T-helper 2 cell treated with Interferon-gamma antibody and Interleukin-4, amounts not matched to agents 5 μg/mL and 100 μg/mL, for 36 hours (primary cell): ENCODE measurements at regions not wholly inside any gene's neighbourhood (a gene's known extent, or its start where the extent isn't known, plus 50 kb on each side); places are given as distances from the start of the nearest gene placed in this dataset.

Experiments
- DNase-seq: peaks from one replicate; pipeline ENCODE4 v3.0.0; 2021; ENCODE audit warnings: low spot score
- H3K27ac Mint-ChIP-seq: one replicate; pipeline ENCODE4 v1.8.0; 2021; ENCODE audit warnings: mild to moderate bottlenecking, mixed read lengths
- H3K27me3 Mint-ChIP-seq: one replicate; pipeline ENCODE4 v1.8.0; 2021; ENCODE audit warnings: low read depth, mixed read lengths
- H3K36me3 Mint-ChIP-seq: one replicate; pipeline ENCODE4 v1.8.0; 2021; ENCODE audit warnings: low read depth, mixed read lengths
- H3K4me1 Mint-ChIP-seq: one replicate; pipeline ENCODE4 v1.8.0; 2021; ENCODE audit warnings: low read depth, mixed read lengths
- H3K4me3 Mint-ChIP-seq: one replicate; pipeline ENCODE4 v1.8.0; 2022; ENCODE audit warnings: mild to moderate bottlenecking, moderate library complexity, mixed read lengths
- H3K9me3 Mint-ChIP-seq: one replicate; pipeline ENCODE4 v1.8.0; 2021; ENCODE audit warnings: mixed read lengths

GRCh38 chr18:37711766-37712505 is 146.3 kb upstream of the CELF4 start:
- Mint-ChIP-seq H3K4me1 (no peaks in the 10 kb centered on the region), H3K36me3 (no peaks in the 10 kb centered on the region), H3K27ac (no peak overlapping the region), H3K4me3 (no peak overlapping the region), H3K27me3 (no peaks in the 10 kb centered on the region), H3K9me3 (no peaks in the 10 kb centered on the region)
- no peak for DNase-seq

GRCh38 chr18:37710726-37711125 is 145.1 kb upstream of the CELF4 start:
- H3K27ac Mint-ChIP-seq, result no peak overlapping the region
- no peaks in the 10 kb centered on the region for H3K9me3 Mint-ChIP-seq
- no peak for DNase-seq
- H3K4me3 Mint-ChIP-seq, result no peak overlapping the region
- no peaks in the 10 kb centered on the region for H3K4me1 Mint-ChIP-seq
- no peaks in the 10 kb centered on the region for H3K27me3 Mint-ChIP-seq
- no peaks in the 10 kb centered on the region for H3K36me3 Mint-ChIP-seq

GRCh38 chr18:37709740-37710139 is 144.1 kb upstream of the CELF4 start:
- Mint-ChIP-seq H3K27ac (no peak overlapping the region), H3K27me3 (no peaks in the 10 kb centered on the region), H3K4me3 (no peak overlapping the region), H3K4me1 (no peaks in the 10 kb centered on the region), H3K36me3 (no peaks in the 10 kb centered on the region), H3K9me3 (no peaks in the 10 kb centered on the region)
- DNase-seq, result no peak

- DNase-seq, result no peak
- Mint-ChIP-seq H3K27ac (no peak overlapping the region), H3K9me3 (no peaks in the 10 kb centered on the region), H3K4me3 (no peak overlapping the region), H3K36me3 (no peaks in the 10 kb centered on the region), H3K4me1 (no peaks in the 10 kb centered on the region), H3K27me3 (no peaks in the 10 kb centered on the region)
Measured at GRCh38 chr18:37705016-37705415, 139.4 kb upstream of the CELF4 start.

- no peak for DNase-seq
- Mint-ChIP-seq H3K4me3 (no peak overlapping the region), H3K27me3 (no peaks in the 10 kb centered on the region), H3K9me3 (no peaks in the 10 kb centered on the region), H3K36me3 (no peaks in the 10 kb centered on the region), H3K4me1 (no peaks in the 10 kb centered on the region), H3K27ac (no peak overlapping the region)
Measured at GRCh38 chr18:37702841-37703240, 137.2 kb upstream of the CELF4 start.

GRCh38 chr18:37701967-37702366 is 136.4 kb upstream of the CELF4 start:
- no peak for DNase-seq
- Mint-ChIP-seq H3K36me3 (no peaks in the 10 kb centered on the region), H3K4me1 (no peaks in the 10 kb centered on the region), H3K27ac (no peak overlapping the region), H3K9me3 (no peaks in the 10 kb centered on the region), H3K27me3 (no peaks in the 10 kb centered on the region), H3K4me3 (no peak overlapping the region)

GRCh38 chr18:37698508-37699040 is 133.0 kb upstream of the CELF4 start:
- no peaks in the 10 kb centered on the region for H3K4me1 Mint-ChIP-seq
- H3K27me3 Mint-ChIP-seq, result no peaks in the 10 kb centered on the region
- no peak overlapping the region for H3K27ac Mint-ChIP-seq
- H3K36me3 Mint-ChIP-seq, result no peaks in the 10 kb centered on the region
- no peak overlapping the region for H3K4me3 Mint-ChIP-seq
- H3K9me3 Mint-ChIP-seq, result no peaks in the 10 kb centered on the region
- DNase-seq, result no peak

- no peak overlapping the region for H3K27ac Mint-ChIP-seq
Measured at GRCh38 chr18:37694516-37694915, 128.9 kb upstream of the CELF4 start.

GRCh38 chr18:37691162-37691561 is 125.6 kb upstream of the CELF4 start:
- no peak overlapping the region for H3K27ac Mint-ChIP-seq
- H3K36me3 Mint-ChIP-seq, result no peaks in the 10 kb centered on the region
- H3K27me3 Mint-ChIP-seq, result no peaks in the 10 kb centered on the region
- H3K9me3 Mint-ChIP-seq, result peaks cover 5% of the 10 kb centered on the region
- no peak overlapping the region for H3K4me3 Mint-ChIP-seq
- no peak for DNase-seq
- H3K4me1 Mint-ChIP-seq, result no peaks in the 10 kb centered on the region

More at GRCh38 chr18:37694516-37694915, 128.9 kb upstream of the CELF4 start:
- Mint-ChIP-seq H3K4me1 (no peaks in the 10 kb centered on the region), H3K36me3 (no peaks in the 10 kb centered on the region), H3K27me3 (no peaks in the 10 kb centered on the region), H3K4me3 (no peak overlapping the region), H3K9me3 (peaks cover 5% of the 10 kb centered on the region)
- no peak for DNase-seq

GRCh38 chr18:37689841-37690240 is 124.2 kb upstream of the CELF4 start:
- Mint-ChIP-seq H3K27me3 (no peaks in the 10 kb centered on the region), H3K36me3 (no peaks in the 10 kb centered on the region), H3K9me3 (peaks cover 5% of the 10 kb centered on the region), H3K27ac (no peak overlapping the region), H3K4me1 (no peaks in the 10 kb centered on the region), H3K4me3 (no peak overlapping the region)
- no peak for DNase-seq

GRCh38 chr18:37684590-37684989 is 119.0 kb upstream of the CELF4 start:
- Mint-ChIP-seq H3K27ac (no peak overlapping the region), H3K4me1 (no peaks in the 10 kb centered on the region), H3K36me3 (no peaks in the 10 kb centered on the region), H3K9me3 (peaks cover 4% of the 10 kb centered on the region), H3K27me3 (no peaks in the 10 kb centered on the region), H3K4me3 (no peak overlapping the region)
- DNase-seq, result no peak

- H3K4me3 Mint-ChIP-seq, result no peak overlapping the region
- H3K36me3 Mint-ChIP-seq, result no peaks in the 10 kb centered on the region
- no peaks in the 10 kb centered on the region for H3K27me3 Mint-ChIP-seq
- DNase-seq, result no peak
- no peak overlapping the region for H3K27ac Mint-ChIP-seq
- peaks cover 4% of the 10 kb centered on the region for H3K9me3 Mint-ChIP-seq
- no peaks in the 10 kb centered on the region for H3K4me1 Mint-ChIP-seq
Measured at GRCh38 chr18:37684183-37684582, 118.6 kb upstream of the CELF4 start.

- Mint-ChIP-seq H3K27me3 (no peaks in the 10 kb centered on the region), H3K4me1 (no peaks in the 10 kb centered on the region), H3K36me3 (no peaks in the 10 kb centered on the region), H3K4me3 (no peak overlapping the region), H3K27ac (no peak overlapping the region), H3K9me3 (peaks cover 4% of the 10 kb centered on the region)
- no peak for DNase-seq
Measured at GRCh38 chr18:37680911-37681310, 115.3 kb upstream of the CELF4 start.

GRCh38 chr18:37676276-37676675 is 110.7 kb upstream of the CELF4 start:
- DNase-seq, result no peak
- Mint-ChIP-seq H3K27me3 (no peaks in the 10 kb centered on the region), H3K27ac (no peak overlapping the region), H3K36me3 (no peaks in the 10 kb centered on the region), H3K4me1 (no peaks in the 10 kb centered on the region), H3K4me3 (no peak overlapping the region), H3K9me3 (no peaks in the 10 kb centered on the region)

GRCh38 chr18:37675699-37676098 is 110.1 kb upstream of the CELF4 start:
- H3K4me3 Mint-ChIP-seq, result no peak overlapping the region
- H3K4me1 Mint-ChIP-seq, result no peaks in the 10 kb centered on the region
- H3K27ac Mint-ChIP-seq, result no peak overlapping the region
- H3K9me3 Mint-ChIP-seq, result peaks cover 2% of the 10 kb centered on the region
- no peaks in the 10 kb centered on the region for H3K36me3 Mint-ChIP-seq
- H3K27me3 Mint-ChIP-seq, result no peaks in the 10 kb centered on the region
- no peak for DNase-seq
